ENCODE measurements at regions not wholly inside any gene's neighbourhood (a gene's known extent, or its start where the extent isn't known, plus 50 kb on each side); places are given as distances from the start of the nearest gene placed in this dataset.

DNA sequence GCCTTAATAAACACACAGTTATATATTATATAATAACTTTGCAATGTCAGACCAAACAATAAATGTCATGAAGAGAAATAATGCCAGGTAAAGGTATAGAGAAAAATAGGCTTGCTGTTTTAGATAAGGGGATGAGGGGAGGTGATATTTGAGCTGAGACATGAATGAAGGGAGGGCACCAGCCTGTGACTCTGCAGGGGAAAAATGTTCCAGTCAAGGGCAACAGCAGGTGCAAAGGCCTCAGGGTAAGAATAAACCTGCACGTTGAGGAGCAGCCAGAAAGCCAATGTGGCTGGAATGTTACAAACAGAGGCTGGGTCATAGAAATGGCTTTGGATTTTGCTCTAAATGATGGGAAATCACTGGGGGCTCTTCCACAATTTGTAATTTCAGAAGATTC, 519.6 kb downstream of the SOX6 start:
- no peak overlapping the region for H3K4me3 ChIP-seq
- intact Hi-C loops (cut with DNase I) = no loop called here
- H3K4me1 ChIP-seq = peaks cover 0 to 16% (median 4%) of the 10 kb centered on the region in 9 donors
- ATAC-seq (no peak), DNase-seq (no peak)
- H3K27ac ChIP-seq = no peak overlapping the region
- 76 to 86% methylated on average over 1 of the region's 1 CpG for WGBS, 2 donors
- no peaks in the 10 kb centered on the region for H3K27me3 ChIP-seq
- no peaks in the 10 kb centered on the region for H3K36me3 ChIP-seq
- TF ChIP-seq, protein P1, sequence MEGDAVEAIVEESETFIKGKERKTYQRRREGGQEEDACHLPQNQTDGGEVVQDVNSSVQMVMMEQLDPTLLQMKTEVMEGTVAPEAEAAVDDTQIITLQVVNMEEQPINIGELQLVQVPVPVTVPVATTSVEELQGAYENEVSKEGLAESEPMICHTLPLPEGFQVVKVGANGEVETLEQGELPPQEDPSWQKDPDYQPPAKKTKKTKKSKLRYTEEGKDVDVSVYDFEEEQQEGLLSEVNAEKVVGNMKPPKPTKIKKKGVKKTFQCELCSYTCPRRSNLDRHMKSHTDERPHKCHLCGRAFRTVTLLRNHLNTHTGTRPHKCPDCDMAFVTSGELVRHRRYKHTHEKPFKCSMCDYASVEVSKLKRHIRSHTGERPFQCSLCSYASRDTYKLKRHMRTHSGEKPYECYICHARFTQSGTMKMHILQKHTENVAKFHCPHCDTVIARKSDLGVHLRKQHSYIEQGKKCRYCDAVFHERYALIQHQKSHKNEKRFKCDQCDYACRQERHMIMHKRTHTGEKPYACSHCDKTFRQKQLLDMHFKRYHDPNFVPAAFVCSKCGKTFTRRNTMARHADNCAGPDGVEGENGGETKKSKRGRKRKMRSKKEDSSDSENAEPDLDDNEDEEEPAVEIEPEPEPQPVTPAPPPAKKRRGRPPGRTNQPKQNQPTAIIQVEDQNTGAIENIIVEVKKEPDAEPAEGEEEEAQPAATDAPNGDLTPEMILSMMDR (IDR thresholded peaks at IDR 0.05) = no peak
- H3K9me3 ChIP-seq = no peaks in the 10 kb centered on the region

DNA sequence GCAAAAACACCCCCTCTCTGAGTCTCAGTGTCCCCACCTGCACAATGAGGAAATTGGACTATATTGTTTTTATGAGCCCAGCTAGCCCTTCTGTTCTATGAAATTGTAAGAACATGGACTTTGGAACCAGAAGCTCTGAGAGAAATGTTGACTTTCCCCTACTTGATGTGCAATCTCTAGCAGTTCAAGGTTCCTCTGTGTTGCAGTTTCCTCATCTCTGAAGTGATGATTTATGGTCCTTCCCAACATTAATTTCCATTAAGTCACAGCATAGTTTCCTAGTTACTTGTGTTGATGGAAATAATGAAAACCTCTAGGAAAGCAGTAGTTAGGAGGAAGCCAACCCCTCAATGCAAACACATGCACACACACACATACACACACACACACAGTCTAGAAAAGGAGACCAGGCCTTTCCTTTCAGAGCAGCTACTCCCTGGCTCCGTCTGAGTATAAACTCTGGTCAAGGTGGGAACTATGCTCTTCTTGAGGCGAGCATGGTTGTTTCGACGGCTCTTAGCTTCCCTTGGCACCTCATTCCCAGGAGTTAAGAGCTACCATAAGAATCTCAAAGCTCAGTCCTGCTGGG, 518.4 kb downstream of the SOX6 start:
- H3K4me3 ChIP-seq = no peak overlapping the region
- no peaks in the 10 kb centered on the region for H3K9me3 ChIP-seq
- 95 to 96% methylated on average over 4 of the region's 4 CpGs for WGBS, 2 donors
- no peak for DNase-seq
- intact Hi-C loops (cut with DNase I) = no loop called here
- ATAC-seq = no peak
- peaks cover 2 to 28% (median 16%) of the 10 kb centered on the region in 9 donors for H3K4me1 ChIP-seq
- no peak overlapping the region for H3K27ac ChIP-seq
- no peaks in the 10 kb centered on the region for H3K27me3 ChIP-seq
- H3K36me3 ChIP-seq = no peaks in the 10 kb centered on the region
- TF ChIP-seq, protein P1 (IDR thresholded peaks at IDR 0.05) = no peak

DNA sequence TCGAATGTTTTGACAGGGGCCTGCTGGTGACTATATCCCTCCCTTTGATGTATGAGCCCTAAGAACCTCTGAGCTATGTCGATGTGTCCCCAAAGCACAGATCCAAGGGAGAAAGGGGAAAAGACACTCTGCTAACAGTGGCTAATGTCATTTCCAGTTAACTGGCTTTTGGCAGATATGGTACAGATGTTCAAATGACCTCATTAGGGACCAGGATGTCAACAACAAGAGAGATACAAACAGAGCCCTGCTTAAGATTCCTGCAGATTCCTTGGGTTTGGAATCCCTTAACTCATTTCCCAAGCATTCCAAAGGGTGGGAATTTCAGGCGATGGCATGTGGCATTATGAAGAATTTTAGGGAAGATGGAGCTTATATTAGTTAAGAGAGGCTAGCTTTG, 517.3 kb downstream of the SOX6 start:
- 59 to 63% methylated on average over 3 of the region's 3 CpGs for WGBS, 2 donors

DNA sequence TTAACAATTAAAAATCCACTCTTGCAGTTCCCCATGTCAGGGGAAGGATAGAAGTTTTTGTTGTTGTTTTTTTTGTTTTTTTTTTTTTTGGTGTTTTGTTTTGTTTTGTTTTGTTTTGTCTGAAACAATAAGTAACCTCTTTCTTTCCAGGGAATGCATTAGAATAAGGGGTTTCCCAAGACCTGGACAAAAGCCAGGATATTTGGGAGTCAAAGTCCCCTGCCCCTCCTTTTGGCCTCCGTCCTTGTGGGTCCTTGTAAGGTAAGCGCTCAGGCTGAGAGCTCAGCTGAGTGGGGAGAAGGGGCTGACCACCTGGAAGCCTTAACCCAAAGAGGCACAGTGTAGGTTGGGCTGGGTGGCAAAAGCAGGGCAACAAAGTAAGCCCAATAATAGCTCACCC, 515.4 kb downstream of the SOX6 start:
- 91 to 94% methylated on average over 2 of the region's 2 CpGs for WGBS, 2 donors
- intact Hi-C loops (cut with DNase I) = no loop called here

More for the DNA sequence above, 517.3 kb downstream of the SOX6 start:
- H3K27me3 ChIP-seq = no peaks in the 10 kb centered on the region
- intact Hi-C loops (cut with DNase I) = no loop called here
- no peak for DNase-seq
- ATAC-seq = no peak
- TF ChIP-seq, protein P1 (IDR thresholded peaks at IDR 0.05) = no peak
- no peaks in the 10 kb centered on the region for H3K9me3 ChIP-seq
- H3K36me3 ChIP-seq = no peaks in the 10 kb centered on the region
- H3K27ac ChIP-seq = no peak overlapping the region
- H3K4me1 ChIP-seq = peaks cover 4 to 38% (median 26%) of the 10 kb centered on the region in 9 donors
- H3K4me3 ChIP-seq = no peak overlapping the region

More for the DNA sequence above, 515.4 kb downstream of the SOX6 start:
- H3K9me3 ChIP-seq = no peaks in the 10 kb centered on the region
- ATAC-seq = no peak
- no peaks in the 10 kb centered on the region for H3K36me3 ChIP-seq
- H3K4me1 ChIP-seq = peaks cover 4 to 49% (median 28%) of the 10 kb centered on the region in 9 donors
- H3K27ac ChIP-seq = no peak overlapping the region
- TF ChIP-seq, protein P1 (IDR thresholded peaks at IDR 0.05) = no peak
- H3K27me3 ChIP-seq = no peaks in the 10 kb centered on the region
- DNase-seq = no peak
- no peak overlapping the region for H3K4me3 ChIP-seq

All from heart right ventricle (tissue), 16 donors.